GM12878 (cell line): ENCODE measurements at regions not wholly inside any gene's neighbourhood (a gene's known extent, or its start where the extent isn't known, plus 50 kb on each side); places are given as distances from the start of the nearest gene placed in this dataset.

Experiments
- ATAC-seq: fragments of 200-7000 bp; cut with Tn5 transposase; 3 replicates; pipeline ENCODE4 v1.9.1; 2020; ENCODE audit warnings: mild to moderate bottlenecking, moderate library complexity
- BruUV-seq: library from RNA; stranded (reverse); fragments of 400-500 nt; replicated peaks from 2 replicates; lab custom pipeline; 2021; lab: Mats Ljungman, UMichigan
- CTCF ChIA-PET: fragments of 300-600 bp; sonication (Branson Sonifier 250); formaldehyde crosslinking; extraction: SDS; loops from one replicate; lab custom pipeline; 2021; ENCODE audit warnings: inconsistent platforms; lab: Yijun Ruan, JAX
- POLR2A ChIA-PET: fragments of 350-600 bp; formaldehyde crosslinking; extraction: SDS; loops from one replicate; lab custom pipeline; 2021; ENCODE audit warnings: inconsistent platforms; lab: Charles Lee
- RAD21 ChIA-PET: fragments of 300-600 bp; sonication (Branson Sonifier 250); formaldehyde crosslinking; loops from one replicate; lab custom pipeline; 2023; ENCODE audit warnings: antibody characterized with exemption; ENCODE audit not compliant: unreplicated experiment; lab: Charles Lee
- SMC1A ChIA-PET: fragments of 300-600 bp; sonication (Branson Sonifier 250); formaldehyde crosslinking; loops from one replicate; lab custom pipeline; 2023; ENCODE audit not compliant: unreplicated experiment, uncharacterized antibody; lab: Charles Lee
- DNase-seq: peaks from one replicate; pipeline ENCODE4 v3.0.0-alpha.2; 2011; ENCODE audit warnings: low read depth, low spot score
- FAIRE-seq: peaks from 3 replicates; lab custom pipeline; 2011; peaks lifted over from hg19 to GRCh38; lab: Jason Lieb, UNC
- H2AFZ ChIP-seq: 2 replicates; pipeline ENCODE4 v1.6.0; 2011; ENCODE audit warnings: low read depth, low read length, control low read depth; ENCODE audit not compliant: control insufficient read depth
- H3K27ac ChIP-seq: 2 replicates; pipeline ENCODE4 v1.5.1; 2011; ENCODE audit warnings: control low read depth; ENCODE audit not compliant: control insufficient read depth, insufficient read depth
- H3K27me3 ChIP-seq, 2 experiments: replicated peaks in 1 of 2; 2 replicates each; pipeline versions ENCODE4 v1.6.0 to v1.6.1; 2011; ENCODE audit warnings: low read length in 1 of 2; ENCODE audit not compliant: control insufficient read depth in 2 of 2, insufficient read depth in 2 of 2
- H3K36me3 ChIP-seq, 2 experiments: 2 replicates each; pipeline ENCODE4 v1.5.1; 2011; ENCODE audit warnings: low read length in 1 of 2; ENCODE audit not compliant: control insufficient read depth in 2 of 2, insufficient read depth in 2 of 2
- H3K4me1 ChIP-seq: 2 replicates; pipeline ENCODE4 v1.6.1; 2011; ENCODE audit warnings: mild to moderate bottlenecking, low read length, moderate library complexity, mixed read lengths; ENCODE audit not compliant: control insufficient read depth, insufficient read depth
- H3K4me2 ChIP-seq: 2 replicates; pipeline ENCODE4 v1.6.0; 2011; ENCODE audit warnings: control low read depth; ENCODE audit not compliant: control insufficient read depth, insufficient read depth
- H3K4me3 ChIP-seq: fragments of 200-600 bp; sonication (generic); 2 replicates; pipeline ENCODE4 v1.5.1; 2016
- H3K79me2 ChIP-seq: 2 replicates; pipeline ENCODE4 v1.6.0; 2011; ENCODE audit warnings: low read length; ENCODE audit not compliant: control insufficient read depth, insufficient read depth
- H3K9ac ChIP-seq: 2 replicates; pipeline ENCODE4 v1.8.0; 2011; ENCODE audit warnings: low read length, control low read depth, mixed read lengths; ENCODE audit not compliant: control insufficient read depth, insufficient read depth
- H3K9me3 ChIP-seq: replicated peaks from 3 replicates; pipeline ENCODE4 v1.5.1; 2011; ENCODE audit warnings: mild to moderate bottlenecking, low read length; ENCODE audit not compliant: control insufficient read depth, insufficient read depth
- H4K20me1 ChIP-seq: 2 replicates; pipeline ENCODE4 v1.6.0; 2011; ENCODE audit not compliant: control insufficient read depth, insufficient read depth
- CHD4 ChIP-seq: fragments of 200-600 bp; sonication (generic); IDR thresholded peaks from 2 replicates; pipeline ENCODE4 v1.6.1; 2016; ENCODE audit warnings: mild to moderate bottlenecking
- DPF2 ChIP-seq: fragments of 450-650 bp; IDR thresholded peaks from 2 replicates; pipeline ENCODE4 v1.6.1; 2017; ENCODE audit warnings: mild to moderate bottlenecking
- MEF2B ChIP-seq: fragments of 450-650 bp; IDR thresholded peaks from 2 replicates; pipeline ENCODE4 v1.6.1; 2018; ENCODE audit warnings: mild to moderate bottlenecking, moderate library complexity; ENCODE audit not compliant: partially characterized antibody, poor library complexity, severe bottlenecking
- NRF1 ChIP-seq: conservative IDR thresholded peaks from 2 replicates; pipeline ENCODE4 v1.6.1; 2011; ENCODE audit warnings: mild to moderate bottlenecking, low read depth, low read length, improper control_type of control experiment
- SPI1 ChIP-seq: IDR thresholded peaks from 2 replicates; pipeline ENCODE4 v1.6.1; 2011; ENCODE audit warnings: low read depth, mild to moderate bottlenecking, low read length, moderate library complexity, borderline replicate concordance; ENCODE audit not compliant: insufficient read depth
- STAT3 ChIP-seq: IDR thresholded peaks from 2 replicates; pipeline ENCODE4 v1.6.1; 2011; ENCODE audit warnings: low read depth, low read length, improper control_type of control experiment
- WGBS: methylation state at CpG from one replicate; pipeline ENCODE4 v1.1.6; 2016; ENCODE audit warnings: low lambda C conversion rate; ENCODE audit not compliant: insufficient replicate concordance, insufficient coverage; ENCODE audit errors: missing lambda C conversion rate; 5-methylcytosine and 5-hydroxymethylcytosine counted together
- in situ Hi-C: fragments of 300-500 bp; cut with MboI; formaldehyde crosslinking; loops from 9 replicates; pipeline ENCODE4 v1.14.3; 2018; ENCODE audit warnings: mixed read lengths
- intact Hi-C: fragments of 100-400 bp; cut with micrococcal nuclease; formaldehyde crosslinking; loops from one replicate; pipeline ENCODE4 v1.14.2; 2022; ENCODE audit not compliant: unreplicated experiment

DNA sequence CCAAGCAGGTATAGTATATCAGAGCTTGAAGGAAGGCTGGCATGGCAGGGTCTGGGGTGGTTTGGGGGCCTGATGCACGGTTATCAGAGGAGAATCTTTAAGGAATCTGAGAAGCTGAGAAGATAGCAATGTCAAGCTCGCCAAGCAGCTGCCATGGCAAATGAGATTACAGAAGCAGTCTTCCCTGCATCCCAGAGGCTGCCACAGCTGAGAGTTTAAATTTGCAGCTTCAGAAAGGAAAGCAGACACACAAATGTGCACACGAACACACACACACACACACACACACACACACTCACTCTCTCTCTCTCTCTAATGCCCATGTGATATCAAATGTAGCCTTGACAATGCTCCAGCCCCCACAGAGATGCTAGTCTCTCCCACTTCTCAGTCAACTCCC lies 79.0 kb upstream of the TNC start (continued):
- no peak for TF ChIP-seq STAT3
- TF ChIP-seq NRF1, result no peak

DNA sequence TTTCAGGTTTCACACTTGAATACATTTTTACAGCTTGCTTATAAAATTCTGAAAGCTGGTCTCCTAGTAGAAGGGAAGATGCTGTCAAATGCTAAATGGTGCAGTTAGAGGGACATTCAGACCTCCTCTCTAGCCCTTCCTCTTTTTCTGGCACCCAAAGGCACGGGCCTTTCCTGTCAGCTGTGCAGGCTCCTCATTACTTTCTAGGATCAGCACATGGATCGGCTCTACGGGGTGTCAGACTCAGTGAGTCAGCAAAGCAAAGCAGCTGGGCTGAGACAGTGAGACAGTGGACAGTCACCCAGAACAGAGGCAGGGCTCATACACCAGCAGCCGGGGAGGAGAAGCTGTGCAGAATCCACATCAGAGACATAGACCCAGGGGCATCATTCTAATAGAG lies 80.0 kb upstream of the TNC start:
- no TSS peak for BruUV-seq
- FAIRE-seq (no peak), DNase-seq (no peak), ATAC-seq (no peak)
- Histone ChIP-seq H3K4me2 (no peak overlapping the region), H3K4me3 (no peak overlapping the region), H4K20me1 (no peaks in the 10 kb centered on the region), H3K9me3 (no peaks in the 10 kb centered on the region; the same call in 2 of the 3 replicates), H2AFZ (no peak overlapping the region), H3K9ac (no peak overlapping the region), H3K27ac (no peak overlapping the region), H3K27me3 (no peaks in the 10 kb centered on the region), H3K4me1 (no peaks in the 10 kb centered on the region), H3K79me2 (no peaks in the 10 kb centered on the region), H3K36me3 (no peaks in the 10 kb centered on the region)
- no peak for TF ChIP-seq MEF2B
- TF ChIP-seq DPF2, result no peak
- TF ChIP-seq SPI1, result peak; percentile 59
- no peak for TF ChIP-seq CHD4
- WGBS, result 27% methylated on average over 4 of the region's 4 CpGs
- ChIA-PET POLR2A (interaction anchor here (0.5 to 1.5 kb wide), 2 partner anchors 10 to 434 kb away, joined by 3 read pairs; no protein-coding TSS in a partner anchor), SMC1A (interaction anchor here (0.5 to 10.5 kb wide), 2 partner anchors 10 to 428 kb away, joined by 3 to 81 read pairs; no protein-coding TSS in a partner anchor), CTCF (no interaction called here), RAD21 (no interaction called here)
- in situ Hi-C loops, result no loop called here
- intact Hi-C loops, result no loop called here
